ENCODE measurements at regions not wholly inside any gene's neighbourhood (a gene's known extent, or its start where the extent isn't known, plus 50 kb on each side); places are given as distances from the start of the nearest gene placed in this dataset.

GRCh38 chr18:76553715-76554546 lies 58.9 kb upstream of the ZNF516 start:
- no peak for DNase-seq (ENCODE audit: low spot score)
- no peak for TF ChIP-seq CTCF (IDR thresholded peaks at IDR 0.05; ENCODE audit: extremely low read depth, missing control alignments)

- no peak for DNase-seq (ENCODE audit: low spot score)
- no peak for TF ChIP-seq CTCF (IDR thresholded peaks at IDR 0.05; ENCODE audit: extremely low read depth, missing control alignments)
Measured at GRCh38 chr18:76548541-76548940, 53.5 kb upstream of the ZNF516 start.

GRCh38 chr18:76547296-76547695 lies 52.3 kb upstream of the ZNF516 start:
- no peak for TF ChIP-seq CTCF (IDR thresholded peaks at IDR 0.05; ENCODE audit: extremely low read depth, missing control alignments)
- no peak for DNase-seq (ENCODE audit: low spot score)

GRCh38 chr18:76546436-76546835 lies 51.4 kb upstream of the ZNF516 start:
- no peak for DNase-seq (ENCODE audit: low spot score)
- TF ChIP-seq CTCF (IDR thresholded peaks at IDR 0.05; ENCODE audit: extremely low read depth, missing control alignments) = no peak

- no peak for DNase-seq (ENCODE audit: low spot score)
- no peak for TF ChIP-seq CTCF (IDR thresholded peaks at IDR 0.05; ENCODE audit: extremely low read depth, missing control alignments)
Measured at GRCh38 chr18:76546088-76546435, 51.0 kb upstream of the ZNF516 start.

GRCh38 chr18:76545433-76546087 lies 50.5 kb upstream of the ZNF516 start:
- no peak for TF ChIP-seq CTCF (IDR thresholded peaks at IDR 0.05; ENCODE audit: extremely low read depth, missing control alignments)

GRCh38 chr18:76544511-76545345 lies 49.7 kb upstream of the ZNF516 start:
- no peak for DNase-seq (ENCODE audit: low spot score)
- TF ChIP-seq CTCF (IDR thresholded peaks at IDR 0.05; ENCODE audit: extremely low read depth, missing control alignments) = no peak

More at GRCh38 chr18:76545433-76546087, 50.5 kb upstream of the ZNF516 start:
- DNase-seq (ENCODE audit: low spot score) = no peak
